Right lobe of liver (tissue), 6 donors: ENCODE measurements at regions not wholly inside any gene's neighbourhood (a gene's known extent, or its start where the extent isn't known, plus 50 kb on each side); places are given as distances from the start of the nearest gene placed in this dataset.
A peak's percentile ranks its signal among the peaks of the same experiment; 100 is the strongest.
"Not testable (repeated sequence)": the region's sequence is repeated elsewhere in the genome, so short reads cannot be mapped to it uniquely, and the experiment has no call there.

Experiments
- ATAC-seq, 4 donors: fragments of 200-7000 bp; cut with Tn5 transposase; one replicate each; pipeline ENCODE4 v1.9.1; 2020; ENCODE audit warnings: mild to moderate bottlenecking in 4 of 4, moderate library complexity in 4 of 4
- DNase-seq, 3 donors: peaks; one replicate each; pipeline ENCODE4 v3.0.0-alpha.2; 2020
- H3K27ac ChIP-seq, 3 donors: fragments of 200-600 bp; one replicate each; pipeline ENCODE4 v1.8.0; 2022
- H3K27me3 ChIP-seq, 2 donors: fragments of 200-600 bp; one replicate each; pipeline ENCODE4 v1.8.0; 2022
- H3K36me3 ChIP-seq, 4 donors: fragments of 200-600 bp; sonication (generic) in 1 of 4; one replicate each; pipeline versions ENCODE4 v1.5.1 to v1.8.0; 2017 to 2022; ENCODE audit warnings: control low read depth in 1 of 4
- H3K4me1 ChIP-seq, 4 donors: fragments of 200-600 bp; sonication (generic) in 1 of 4; one replicate each; pipeline versions ENCODE4 v1.5.1 to v1.8.0; 2017 to 2022; ENCODE audit warnings: control low read depth in 1 of 4
- H3K4me3 ChIP-seq, 3 donors: fragments of 200-600 bp; one replicate each; pipeline ENCODE4 v1.8.0; 2022
- H3K9me3 ChIP-seq, 4 donors: fragments of 200-600 bp; sonication (generic) in 1 of 4; one replicate each; pipeline versions ENCODE4 v1.5.1 to v1.8.0; 2017 to 2022; ENCODE audit warnings: control low read depth in 1 of 4
- POLR2A ChIP-seq: fragments of 450-650 bp; IDR thresholded peaks from one replicate; pipeline ENCODE4 v1.6.1; 2017; ENCODE audit warnings: antibody characterized with exemption, mild to moderate bottlenecking
- WGBS: methylation state at CpG from one replicate; pipeline ENCODE4 v1.1.6; 2018; ENCODE audit warnings: low coverage, low lambda C conversion rate; ENCODE audit not compliant: insufficient coverage; ENCODE audit errors: missing lambda C conversion rate; 5-methylcytosine and 5-hydroxymethylcytosine counted together
- intact Hi-C, 2 donors: fragments of 100-400 bp; cut with DNase I; formaldehyde crosslinking; loops; one replicate each; pipeline versions ENCODE4 v1.11.2 to v1.14.1; 2022
- TF ChIP-seq, protein P1 (sequence below), 4 donors: fragments of 200-600 bp in 3 of 4; fragments of 450-650 bp in 1 of 4; IDR thresholded peaks; one replicate each; pipeline versions ENCODE4 v1.5.1 to v1.8.0; 2016 to 2022; ENCODE audit warnings: antibody characterized with exemption in 4 of 4, mild to moderate bottlenecking in 2 of 4
- donor health status: DM: no; HTN: yes; CAD: no.
- donor health status: DM: no; HTN: no; CAD: no.
- donor health status: DM: no; HTN: no; CAD: no.
- donor health status: DM: no; HTN: yes; CAD: no.
- donor health status: DM: no; HTN: yes; CAD: no.

DNA sequence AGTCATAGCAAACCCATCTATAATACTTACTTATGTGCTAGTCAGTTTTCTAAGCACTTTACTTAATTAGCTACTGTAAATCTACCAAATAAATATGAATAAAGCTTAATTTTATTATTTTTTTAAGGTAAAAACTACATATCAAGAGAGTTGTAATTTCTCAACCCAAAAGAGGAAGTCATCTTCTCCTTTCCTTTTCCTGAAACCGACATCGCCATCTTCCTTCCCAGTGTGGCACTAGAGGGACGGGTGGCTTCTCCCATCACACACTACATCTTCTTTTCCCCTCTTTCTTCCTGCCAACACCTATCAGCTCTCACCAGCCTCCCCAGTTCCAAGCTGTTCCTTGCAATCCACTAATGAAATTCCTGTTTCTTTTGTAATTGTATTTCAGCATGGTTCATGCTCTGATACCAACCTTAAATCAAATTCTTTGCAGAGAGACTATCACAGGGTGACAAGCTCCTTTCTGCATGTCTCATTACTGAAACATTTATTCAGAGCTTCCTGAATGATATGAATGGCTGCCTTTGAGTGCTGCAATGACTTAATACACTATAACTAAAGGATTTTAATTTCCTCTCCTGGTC lies 251.6 kb upstream of the FAM78B start:
- H3K36me3 ChIP-seq = no peaks in the 10 kb centered on the region
- no peak overlapping the region for H3K27ac ChIP-seq
- no peaks in the 10 kb centered on the region for H3K9me3 ChIP-seq
- intact Hi-C loops = no loop called here
- DNase-seq (no peak), ATAC-seq (no peak)
- no peak overlapping the region for H3K4me3 ChIP-seq
- no peak for TF ChIP-seq POLR2A
- TF ChIP-seq, protein P1, sequence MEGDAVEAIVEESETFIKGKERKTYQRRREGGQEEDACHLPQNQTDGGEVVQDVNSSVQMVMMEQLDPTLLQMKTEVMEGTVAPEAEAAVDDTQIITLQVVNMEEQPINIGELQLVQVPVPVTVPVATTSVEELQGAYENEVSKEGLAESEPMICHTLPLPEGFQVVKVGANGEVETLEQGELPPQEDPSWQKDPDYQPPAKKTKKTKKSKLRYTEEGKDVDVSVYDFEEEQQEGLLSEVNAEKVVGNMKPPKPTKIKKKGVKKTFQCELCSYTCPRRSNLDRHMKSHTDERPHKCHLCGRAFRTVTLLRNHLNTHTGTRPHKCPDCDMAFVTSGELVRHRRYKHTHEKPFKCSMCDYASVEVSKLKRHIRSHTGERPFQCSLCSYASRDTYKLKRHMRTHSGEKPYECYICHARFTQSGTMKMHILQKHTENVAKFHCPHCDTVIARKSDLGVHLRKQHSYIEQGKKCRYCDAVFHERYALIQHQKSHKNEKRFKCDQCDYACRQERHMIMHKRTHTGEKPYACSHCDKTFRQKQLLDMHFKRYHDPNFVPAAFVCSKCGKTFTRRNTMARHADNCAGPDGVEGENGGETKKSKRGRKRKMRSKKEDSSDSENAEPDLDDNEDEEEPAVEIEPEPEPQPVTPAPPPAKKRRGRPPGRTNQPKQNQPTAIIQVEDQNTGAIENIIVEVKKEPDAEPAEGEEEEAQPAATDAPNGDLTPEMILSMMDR (IDR thresholded peaks at IDR 0.05) = no peak
- no peaks in the 10 kb centered on the region for H3K4me1 ChIP-seq
- 32% methylated on average over 3 of the region's 3 CpGs for WGBS
- H3K27me3 ChIP-seq = no peaks in the 10 kb centered on the region

DNA sequence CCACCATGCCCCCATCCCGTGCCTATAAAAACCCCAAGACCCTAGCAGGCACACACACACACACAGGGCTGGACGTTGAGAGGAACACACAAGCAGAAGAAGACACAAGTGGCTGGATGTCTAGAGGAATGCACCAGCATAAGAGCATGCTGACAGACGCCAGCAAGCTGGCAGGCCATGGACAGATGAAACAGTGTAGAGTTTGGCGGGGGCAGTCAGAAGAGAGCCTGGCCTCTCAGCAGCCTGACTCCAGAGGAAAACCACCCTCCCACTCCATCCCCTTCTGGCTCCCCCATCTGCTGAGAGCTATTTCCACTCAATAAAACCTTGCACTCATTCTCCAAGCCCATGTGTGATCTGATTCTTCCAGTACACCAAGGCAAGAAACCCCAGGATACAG lies 255.8 kb upstream of the FAM78B start:
- not testable (repeated sequence) for H3K4me1 ChIP-seq, DNase-seq, H3K27ac ChIP-seq, H3K9me3 ChIP-seq, H3K27me3 ChIP-seq, H3K4me3 ChIP-seq, H3K36me3 ChIP-seq, ATAC-seq
- 17% methylated on average over 2 of the region's 4 CpGs for WGBS
- intact Hi-C loops = loop anchor here in 1 of 2 donors (10.0 kb wide), 1 partner anchor 488 kb away; no protein-coding TSS in a partner anchor

DNA sequence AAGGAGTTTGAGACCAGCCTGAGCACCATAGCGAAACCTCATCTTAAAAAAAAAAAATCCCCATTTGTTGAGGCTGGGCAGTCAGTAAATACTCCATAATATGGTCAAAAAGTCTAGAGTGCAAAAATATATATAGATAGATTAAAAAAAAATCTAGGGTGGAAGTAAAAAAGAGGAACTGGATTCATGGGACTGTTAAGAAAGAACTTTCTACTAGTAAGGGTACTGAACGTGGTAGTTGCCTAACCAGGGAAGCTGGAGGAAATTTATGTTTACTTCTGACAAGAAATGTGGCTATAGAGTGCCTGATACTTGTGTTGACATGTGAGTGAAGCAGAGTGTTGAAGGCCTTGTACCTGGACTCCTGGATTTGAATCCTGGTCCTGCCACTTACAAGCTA lies 265.9 kb upstream of the FAM78B start:
- H3K27ac ChIP-seq = no peak overlapping the region
- no peaks in the 10 kb centered on the region for H3K36me3 ChIP-seq
- DNase-seq (no peak), ATAC-seq (no peak)
- H3K27me3 ChIP-seq = no peaks in the 10 kb centered on the region
- intact Hi-C loops = no loop called here
- WGBS = 54% methylated on average over 2 of the region's 2 CpGs
- TF ChIP-seq POLR2A = no peak
- TF ChIP-seq, protein P1 (IDR thresholded peaks at IDR 0.05) = no peak
- H3K4me1 ChIP-seq = no peaks in the 10 kb centered on the region
- H3K9me3 ChIP-seq = no peaks in the 10 kb centered on the region
- H3K4me3 ChIP-seq = no peak overlapping the region

DNA sequence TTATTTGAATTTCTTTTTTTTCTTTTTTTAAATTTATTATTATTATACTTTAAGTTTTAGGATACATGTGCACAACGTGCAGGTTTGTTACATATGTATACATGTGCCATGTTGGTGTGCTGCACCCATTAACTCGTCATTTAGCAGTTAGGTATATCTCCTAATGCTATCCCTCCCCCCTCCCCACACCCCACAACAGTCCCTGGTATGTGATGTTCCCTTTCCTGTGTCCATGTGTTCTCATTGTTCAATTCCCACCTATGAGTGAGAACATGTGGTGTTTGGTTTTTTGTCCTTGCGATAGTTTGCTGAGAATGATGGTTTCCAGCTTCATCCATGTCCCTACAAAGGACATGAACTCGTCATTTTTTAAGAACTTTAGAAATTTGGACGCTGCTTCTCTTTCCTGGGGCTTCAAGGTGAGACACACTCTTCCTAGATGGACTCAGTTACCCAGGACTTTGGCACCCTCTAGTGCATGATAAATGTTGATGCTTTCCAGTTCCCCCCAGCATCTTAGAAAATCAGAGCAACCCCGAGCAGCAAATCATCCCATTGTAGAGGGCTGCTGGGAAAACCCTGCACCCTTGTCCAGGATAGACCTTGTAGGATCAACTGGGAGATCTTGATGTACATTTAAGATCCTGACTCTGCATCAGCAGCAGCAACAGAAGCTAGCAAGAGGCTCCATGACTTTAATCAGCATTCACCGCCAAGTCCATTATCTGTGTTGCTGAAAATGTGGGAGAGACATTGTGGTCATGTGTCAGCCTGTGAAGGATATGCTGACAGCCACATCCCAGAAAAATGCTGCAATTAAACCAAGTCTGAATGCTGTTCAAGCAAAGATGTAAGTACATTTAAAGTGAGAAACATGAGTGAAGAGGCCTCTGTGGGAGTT lies 266.9 kb upstream of the FAM78B start:
- DNase-seq, H3K27me3 ChIP-seq, intact Hi-C loops, H3K4me3 ChIP-seq, H3K4me1 ChIP-seq, H3K36me3 ChIP-seq, H3K9me3 ChIP-seq, H3K27ac ChIP-seq: not testable (repeated sequence)
- TF ChIP-seq, protein P1 (IDR thresholded peaks at IDR 0.05) = peak; percentile 33 to 48 (median 38)
- ATAC-seq = peak; percentile 68 to 81 (median 78)
- 29% methylated on average over 7 of the region's 7 CpGs for WGBS

DNA sequence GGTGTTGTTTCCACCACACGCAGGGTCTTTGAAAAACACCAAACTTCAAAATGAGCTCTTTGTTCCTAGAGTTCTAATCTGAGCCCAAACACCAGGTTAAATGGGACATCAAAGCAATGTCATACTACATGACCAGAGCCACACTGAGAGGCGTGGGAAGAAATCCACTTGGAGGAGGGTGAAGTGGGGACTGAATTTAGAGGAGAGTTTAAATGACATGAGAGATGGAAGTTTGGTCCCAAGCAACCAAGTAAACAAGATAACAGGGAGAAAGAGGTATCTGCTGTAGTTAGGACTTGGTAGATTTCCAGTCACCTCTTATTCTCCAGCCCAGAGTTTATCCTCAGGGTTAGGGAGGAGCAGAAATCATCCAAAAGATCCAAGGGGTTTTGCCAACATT lies 290.9 kb upstream of the FAM78B start:
- DNase-seq = no peak
- 63% methylated on average over 1 of the region's 2 CpGs for WGBS
- H3K4me1 ChIP-seq = no peaks in the 10 kb centered on the region
- TF ChIP-seq POLR2A = no peak
- TF ChIP-seq, protein P1 (IDR thresholded peaks at IDR 0.05) = no peak
- H3K4me3 ChIP-seq = no peak overlapping the region
- H3K27ac ChIP-seq = no peak overlapping the region
- no peaks in the 10 kb centered on the region for H3K36me3 ChIP-seq
- H3K27me3 ChIP-seq = no peaks in the 10 kb centered on the region
- H3K9me3 ChIP-seq = no peaks in the 10 kb centered on the region
- ATAC-seq = no peak
- intact Hi-C loops = no loop called here
